EL (cell line): ENCODE measurements at regions not wholly inside any gene's neighbourhood (a gene's known extent, or its start where the extent isn't known, plus 50 kb on each side); places are given as distances from the start of the nearest gene placed in this dataset.
"Not testable (repeated sequence)": the region's sequence is repeated elsewhere in the genome, so short reads cannot be mapped to it uniquely, and the experiment has no call there.

Experiments used
- DNase-seq: peaks from one replicate; pipeline ENCODE4 v3.0.0-alpha.2; 2016

GRCh38 chr6:146939456-146939855, 264.8 kb upstream of the STXBP5 start:
- DNase-seq: not testable (repeated sequence)

GRCh38 chr6:146943664-146944063, 260.6 kb upstream of the STXBP5 start:
- no peak for DNase-seq

GRCh38 chr6:146944077-146944476, 260.1 kb upstream of the STXBP5 start:
- DNase-seq: no peak

GRCh38 chr6:146944809-146945208, 259.4 kb upstream of the STXBP5 start:
- DNase-seq: no peak

GRCh38 chr6:146946559-146946958, 257.7 kb upstream of the STXBP5 start:
- DNase-seq: no peak

DNA sequence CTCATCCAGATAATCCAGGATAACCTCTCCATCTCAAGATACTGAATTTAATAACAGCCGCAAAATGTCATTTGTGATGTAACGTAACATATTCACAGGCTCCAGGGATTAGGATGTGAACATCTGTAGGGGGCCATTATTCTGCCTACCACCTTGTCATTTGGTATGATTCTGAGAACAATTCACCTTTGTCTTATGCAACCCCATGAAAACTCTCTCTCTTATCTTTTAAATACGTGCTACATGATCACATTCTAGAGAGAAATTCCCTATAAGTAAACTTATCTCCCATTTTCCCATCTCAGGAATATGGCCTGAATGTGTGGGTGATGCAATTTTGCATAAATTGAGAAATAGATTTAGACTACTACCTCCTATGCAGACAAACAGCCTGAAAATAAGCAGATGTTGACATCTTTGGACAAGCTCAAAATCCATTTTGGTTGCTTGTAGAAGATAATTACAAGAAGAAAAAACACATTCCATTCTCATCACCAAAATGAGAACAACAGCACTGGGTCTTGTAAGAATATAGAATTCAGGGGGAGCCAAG, 255.4 kb upstream of the STXBP5 start:
- DNase-seq: no peak

DNA sequence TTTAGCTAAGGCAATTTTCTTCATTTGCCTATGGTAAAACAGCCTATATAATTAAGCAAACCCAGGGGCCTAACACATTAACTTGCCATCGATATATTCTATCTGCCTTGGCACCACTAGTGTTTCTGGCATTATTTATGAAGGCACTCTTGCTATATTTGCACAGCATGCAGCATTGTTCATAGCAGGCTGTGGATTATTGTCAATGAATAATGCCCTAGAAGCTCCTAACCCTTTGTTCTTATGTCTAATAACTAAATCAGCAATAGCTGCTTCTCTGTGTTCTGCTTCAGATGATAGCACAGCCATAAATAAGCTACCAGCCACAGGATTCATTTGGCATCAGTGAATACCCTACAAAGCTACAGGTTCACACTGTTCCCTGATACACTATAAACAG, 254.8 kb upstream of the STXBP5 start:
- no peak for DNase-seq

GRCh38 chr6:146950351-146950835, 253.8 kb upstream of the STXBP5 start:
- DNase-seq: no peak

- DNase-seq: no peak
Observed at GRCh38 chr6:146955570-146955969, 248.6 kb upstream of the STXBP5 start.

- DNase-seq: no peak
Observed at GRCh38 chr6:146957181-146958093, 246.8 kb upstream of the STXBP5 start.

GRCh38 chr6:146961831-146962230, 242.4 kb upstream of the STXBP5 start:
- DNase-seq: no peak

- DNase-seq: no peak
Observed at GRCh38 chr6:146962329-146962728, 241.9 kb upstream of the STXBP5 start.

- no peak for DNase-seq
Observed at GRCh38 chr6:146965110-146965689, 239.0 kb upstream of the STXBP5 start.

- peak; percentile 83 for DNase-seq
Observed at GRCh38 chr6:146968041-146968760, 236.0 kb upstream of the STXBP5 start.

DNA sequence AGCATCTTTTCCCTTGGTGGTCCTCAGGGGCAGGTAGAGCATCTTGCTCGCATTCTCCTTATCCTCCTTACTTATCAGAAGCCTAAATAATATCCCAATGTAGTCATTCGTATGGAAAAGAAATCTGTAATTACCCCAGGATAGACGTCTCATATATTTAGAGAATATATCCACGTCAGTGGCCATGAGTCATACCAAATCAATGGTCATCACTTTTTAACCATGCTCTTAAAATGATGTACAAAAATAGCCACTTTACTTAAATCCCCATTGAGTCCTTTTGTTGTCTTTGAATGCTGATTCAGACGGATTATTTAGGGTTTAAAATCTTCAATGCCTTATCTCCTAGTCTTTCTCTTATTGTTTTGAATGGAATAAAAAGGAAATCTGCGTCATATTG, 231.7 kb upstream of the STXBP5 start:
- DNase-seq: peak; percentile 23

DNA sequence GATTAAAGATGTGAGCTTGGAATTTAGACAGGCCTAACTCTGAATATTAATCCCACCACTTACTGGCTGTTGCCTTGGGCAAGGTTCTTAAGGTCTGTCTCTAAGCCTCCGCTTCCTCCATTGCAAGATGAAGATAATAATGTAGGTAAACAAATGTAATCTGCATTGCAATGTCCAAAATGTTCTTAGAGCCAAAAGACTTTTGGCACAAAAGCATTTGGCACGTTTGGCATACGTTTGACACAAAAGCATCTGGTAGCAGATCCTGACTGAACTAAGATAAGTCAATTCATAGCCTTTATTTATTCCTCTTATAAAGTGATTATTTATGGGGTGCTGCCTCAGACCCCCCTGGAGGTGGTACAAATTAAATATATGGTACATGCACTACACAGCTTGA, 229.9 kb upstream of the STXBP5 start:
- no peak for DNase-seq

DNA sequence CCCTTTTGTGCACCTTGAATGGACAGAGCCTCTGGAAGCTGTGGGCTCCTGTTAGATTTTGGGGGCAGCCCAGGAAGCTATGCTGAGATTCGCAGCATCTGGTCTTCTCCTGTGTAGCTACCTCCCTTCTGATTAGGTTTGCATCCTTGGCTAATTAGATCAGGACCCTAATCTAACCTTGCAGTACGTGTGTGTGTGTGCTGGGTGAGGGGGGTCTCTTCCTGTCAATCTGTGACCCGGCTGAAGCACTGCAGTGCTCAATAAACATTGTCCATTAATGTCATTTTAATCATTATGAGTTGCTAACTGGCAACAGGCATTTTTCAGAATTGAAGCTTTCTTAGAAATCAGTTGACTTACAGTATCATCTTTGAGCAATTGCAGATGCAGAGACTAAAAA, 229.1 kb upstream of the STXBP5 start:
- no peak for DNase-seq

GRCh38 chr6:146980900-146981329, 223.3 kb upstream of the STXBP5 start:
- DNase-seq: no peak

DNA sequence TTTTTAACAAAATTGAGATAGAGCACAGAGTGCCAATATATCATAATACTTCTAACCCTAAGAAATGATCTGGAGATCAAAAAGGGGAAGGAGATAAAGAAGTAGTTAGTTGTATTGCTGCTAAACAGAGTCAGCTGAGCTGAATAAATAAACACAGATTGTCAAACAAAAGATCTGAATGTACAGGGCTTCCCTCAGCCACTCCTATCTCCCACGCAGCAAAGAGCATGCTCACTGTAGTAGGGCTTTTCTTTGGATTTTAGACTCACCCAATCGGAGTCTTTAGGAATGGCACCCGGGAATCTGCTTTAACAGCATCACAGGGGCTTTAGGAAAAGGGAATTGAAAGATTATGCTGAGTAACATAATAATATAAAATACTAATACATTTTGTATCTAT, 222.2 kb upstream of the STXBP5 start:
- no peak for DNase-seq

DNA sequence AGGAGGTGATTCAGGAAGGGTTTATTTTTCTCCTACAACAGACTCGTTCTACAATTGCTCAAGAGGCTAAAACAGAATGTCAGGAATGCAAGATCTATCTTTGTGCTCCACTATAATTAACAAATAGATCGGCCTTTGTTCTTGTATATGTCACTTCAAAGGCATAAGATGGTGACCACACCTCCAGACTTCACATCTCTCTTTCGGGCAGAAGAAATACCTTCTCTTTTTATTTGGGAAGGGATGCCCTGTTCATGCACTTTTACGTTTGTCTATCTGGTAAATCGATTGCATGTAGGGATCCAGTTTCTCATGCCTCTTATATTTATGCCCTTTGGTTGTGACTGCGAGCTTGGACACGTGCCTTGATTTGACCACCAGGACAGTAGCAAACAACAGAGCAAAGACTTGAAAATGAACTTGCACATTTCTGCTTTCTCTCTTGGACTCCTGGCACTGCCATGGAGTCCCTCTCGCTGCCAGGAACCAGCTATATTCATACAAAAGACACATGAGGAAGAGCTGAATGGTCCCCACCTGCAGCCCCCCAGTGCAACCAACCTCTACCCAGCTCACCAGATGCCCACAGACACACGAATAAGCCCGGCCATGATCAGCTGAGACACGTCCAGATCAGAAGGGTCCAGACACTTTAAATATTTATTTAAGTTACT, 219.8 kb upstream of the STXBP5 start:
- no peak for DNase-seq

DNA sequence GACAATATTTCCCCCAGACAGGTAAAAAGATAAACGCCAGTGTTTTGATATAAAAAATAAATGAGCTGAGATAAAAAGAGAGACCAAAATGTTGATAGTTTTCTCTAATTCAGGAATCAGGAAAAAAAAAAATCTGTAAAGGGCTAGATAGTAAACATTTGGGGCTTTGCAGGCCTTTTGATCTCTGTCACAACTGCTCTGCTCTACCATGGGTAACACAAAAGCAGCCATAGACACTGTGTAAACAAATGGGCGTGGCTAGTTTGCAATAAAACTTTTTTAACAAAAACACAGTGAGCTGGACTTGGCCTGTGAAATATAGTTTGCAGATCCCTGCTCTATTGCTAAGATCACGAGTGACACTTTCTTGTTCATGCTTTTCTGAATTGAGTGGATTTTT, 219.1 kb upstream of the STXBP5 start:
- DNase-seq: no peak

DNA sequence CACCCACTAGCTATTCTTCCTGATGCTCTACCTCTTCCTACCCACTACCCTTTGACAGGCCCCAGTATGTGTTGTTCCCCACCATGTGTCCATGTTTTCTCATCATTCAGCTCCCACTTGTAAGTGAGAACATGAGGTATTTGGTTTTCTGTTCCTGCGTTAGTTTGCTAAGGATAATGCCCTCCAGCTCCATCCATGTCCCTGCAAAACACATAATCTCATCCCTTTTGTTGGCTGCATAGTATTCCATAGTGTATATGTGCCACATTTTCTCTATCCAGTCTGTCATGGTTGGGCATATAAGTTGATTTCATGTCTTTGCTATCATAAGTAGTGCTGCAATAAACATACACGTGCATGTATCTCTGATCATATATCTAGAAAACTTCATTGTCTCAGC, 218.3 kb upstream of the STXBP5 start:
- no peak for DNase-seq

- not testable (repeated sequence) for DNase-seq
Observed at GRCh38 chr6:146987938-146988337, 216.3 kb upstream of the STXBP5 start.
